ENCODE measurements at regions not wholly inside any gene's neighbourhood (a gene's known extent, or its start where the extent isn't known, plus 50 kb on each side); places are given as distances from the start of the nearest gene placed in this dataset.

DNA sequence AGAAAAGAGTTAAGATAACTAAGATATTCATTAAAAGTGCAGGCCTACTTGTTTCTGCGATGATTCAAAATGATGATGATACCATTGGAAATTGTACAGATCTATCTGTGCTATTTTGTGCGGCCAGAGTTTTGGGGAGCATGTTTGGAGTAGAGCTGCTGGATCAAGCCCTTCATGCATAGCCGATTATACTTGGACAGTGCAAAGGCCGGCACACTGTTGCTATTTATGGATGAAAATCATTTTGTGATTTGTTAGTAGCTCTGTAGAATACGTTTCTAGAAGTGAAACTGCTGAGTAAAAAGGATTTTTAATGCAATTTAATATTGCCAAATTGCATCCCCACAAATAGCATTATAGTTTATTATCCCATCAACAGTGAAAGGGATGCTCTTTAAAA is 82.1 kb upstream of the NMUR2 start:
- TF ChIP-seq, protein P1, sequence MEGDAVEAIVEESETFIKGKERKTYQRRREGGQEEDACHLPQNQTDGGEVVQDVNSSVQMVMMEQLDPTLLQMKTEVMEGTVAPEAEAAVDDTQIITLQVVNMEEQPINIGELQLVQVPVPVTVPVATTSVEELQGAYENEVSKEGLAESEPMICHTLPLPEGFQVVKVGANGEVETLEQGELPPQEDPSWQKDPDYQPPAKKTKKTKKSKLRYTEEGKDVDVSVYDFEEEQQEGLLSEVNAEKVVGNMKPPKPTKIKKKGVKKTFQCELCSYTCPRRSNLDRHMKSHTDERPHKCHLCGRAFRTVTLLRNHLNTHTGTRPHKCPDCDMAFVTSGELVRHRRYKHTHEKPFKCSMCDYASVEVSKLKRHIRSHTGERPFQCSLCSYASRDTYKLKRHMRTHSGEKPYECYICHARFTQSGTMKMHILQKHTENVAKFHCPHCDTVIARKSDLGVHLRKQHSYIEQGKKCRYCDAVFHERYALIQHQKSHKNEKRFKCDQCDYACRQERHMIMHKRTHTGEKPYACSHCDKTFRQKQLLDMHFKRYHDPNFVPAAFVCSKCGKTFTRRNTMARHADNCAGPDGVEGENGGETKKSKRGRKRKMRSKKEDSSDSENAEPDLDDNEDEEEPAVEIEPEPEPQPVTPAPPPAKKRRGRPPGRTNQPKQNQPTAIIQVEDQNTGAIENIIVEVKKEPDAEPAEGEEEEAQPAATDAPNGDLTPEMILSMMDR (IDR thresholded peaks at IDR 0.05): no peak
- TF ChIP-seq POLR2A (IDR thresholded peaks at IDR 0.05) (no peak), POLR2AphosphoS5 (IDR thresholded peaks at IDR 0.05) (no peak), EP300 (IDR thresholded peaks at IDR 0.05) (no peak)
